ENCODE measurements at regions not wholly inside any gene's neighbourhood (a gene's known extent, or its start where the extent isn't known, plus 50 kb on each side); places are given as distances from the start of the nearest gene placed in this dataset.

GRCh38 chr22:49179886-49180682, 647.6 kb downstream of the BRD1 start:
- DNase-seq = no peak

GRCh38 chr22:49179175-49179574, 648.5 kb downstream of the BRD1 start:
- DNase-seq = no peak

GRCh38 chr22:49178246-49179005, 649.2 kb downstream of the BRD1 start:
- no peak for DNase-seq

- DNase-seq = no peak
These were observed 650.0 kb downstream of the BRD1 start for GRCh38 chr22:49177666-49178065.

- no peak for DNase-seq
These were observed 650.7 kb downstream of the BRD1 start for GRCh38 chr22:49176956-49177355.

- no peak for DNase-seq
These were observed 657.6 kb downstream of the BRD1 start for GRCh38 chr22:49170053-49170452.

- no peak for DNase-seq
These were observed 658.5 kb downstream of the BRD1 start for GRCh38 chr22:49169074-49169744.

- no peak for DNase-seq
These were observed 659.4 kb downstream of the BRD1 start for GRCh38 chr22:49168219-49168813.

GRCh38 chr22:49166746-49167145, 660.9 kb downstream of the BRD1 start:
- DNase-seq = no peak

GRCh38 chr22:49166211-49166610, 661.5 kb downstream of the BRD1 start:
- no peak for DNase-seq

- no peak for DNase-seq
These were observed 662.8 kb downstream of the BRD1 start for GRCh38 chr22:49164773-49165320.

GRCh38 chr22:49163960-49164690, 663.5 kb downstream of the BRD1 start:
- DNase-seq = no peak

- no peak for DNase-seq
These were observed 664.3 kb downstream of the BRD1 start for GRCh38 chr22:49163258-49163959.

GRCh38 chr22:49162841-49163240, 664.8 kb downstream of the BRD1 start:
- no peak for DNase-seq

- no peak for DNase-seq
These were observed 666.4 kb downstream of the BRD1 start for GRCh38 chr22:49161002-49161850.

- DNase-seq = no peak
These were observed 667.2 kb downstream of the BRD1 start for GRCh38 chr22:49160261-49161001.

- no peak for DNase-seq
These were observed 668.0 kb downstream of the BRD1 start for GRCh38 chr22:49159711-49160110.

GRCh38 chr22:49158741-49159564, 668.7 kb downstream of the BRD1 start:
- no peak for DNase-seq
